AG04450 (cell line): ENCODE measurements at regions not wholly inside any gene's neighbourhood (a gene's known extent, or its start where the extent isn't known, plus 50 kb on each side); places are given as distances from the start of the nearest gene placed in this dataset.
A peak's percentile ranks its signal among the peaks of the same experiment; 100 is the strongest.

Experiments
- CTCF ChIA-PET: fragments of 300-600, 350-600 bp; formaldehyde crosslinking; extraction: SDS; loops from one replicate; lab custom pipeline; 2022; ENCODE audit warnings: antibody characterized with exemption, inconsistent platforms; lab: Charles Lee
- POLR2A ChIA-PET: fragments of 350-600 bp; formaldehyde crosslinking; extraction: SDS; loops from one replicate; lab custom pipeline; 2021; ENCODE audit warnings: antibody characterized with exemption, inconsistent platforms; lab: Yijun Ruan, JAX
- DNase-seq: peaks from one replicate; pipeline ENCODE4 v3.0.0-alpha.2; 2011; ENCODE audit warnings: low read depth, low spot score
- H3K27ac ChIP-seq: one replicate; pipeline ENCODE4 v1.5.1; 2012; ENCODE audit warnings: low read depth, low read length, control low read depth
- H3K27me3 ChIP-seq: one replicate; pipeline ENCODE4 v1.6.0; 2012; ENCODE audit warnings: low read length; ENCODE audit not compliant: control insufficient read depth, insufficient read depth
- H3K4me3 ChIP-seq: 2 replicates; pipeline ENCODE4 v1.5.1; 2011; ENCODE audit warnings: mild to moderate bottlenecking, low read depth, low read length, control low read depth
- H3K9me3 ChIP-seq: 2 replicates; pipeline ENCODE4 v1.5.1; 2012; ENCODE audit warnings: low read length; ENCODE audit not compliant: control insufficient read depth, insufficient read depth
- TF ChIP-seq, protein P1 (sequence below): IDR thresholded peaks from 2 replicates; pipeline ENCODE4 v1.5.1; 2011; ENCODE audit warnings: low read depth, low read length, control low read depth, inconsistent platforms

DNA sequence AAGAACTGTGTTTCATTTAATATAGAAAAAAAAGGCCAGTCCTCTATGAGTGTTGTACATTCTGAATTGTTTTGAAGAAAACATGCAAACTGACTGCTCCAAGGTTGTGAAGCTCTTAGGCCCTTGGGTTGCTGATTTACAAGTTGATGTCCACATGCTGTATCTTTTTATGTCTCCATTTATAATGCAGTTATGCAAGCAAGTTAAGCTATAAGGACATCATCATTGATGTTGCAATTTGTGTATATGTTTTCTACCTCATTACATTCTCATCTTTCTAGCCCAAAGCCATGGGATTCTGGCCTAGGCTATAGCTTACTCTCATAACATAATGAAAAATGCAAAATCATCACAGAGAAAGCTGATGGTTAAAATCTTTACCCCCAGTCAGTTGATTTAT, 245.7 kb upstream of the AGTR1 start:
- no peaks in the 10 kb centered on the region for H3K27me3 ChIP-seq
- no peak overlapping the region for H3K27ac ChIP-seq
- TF ChIP-seq, protein P1, sequence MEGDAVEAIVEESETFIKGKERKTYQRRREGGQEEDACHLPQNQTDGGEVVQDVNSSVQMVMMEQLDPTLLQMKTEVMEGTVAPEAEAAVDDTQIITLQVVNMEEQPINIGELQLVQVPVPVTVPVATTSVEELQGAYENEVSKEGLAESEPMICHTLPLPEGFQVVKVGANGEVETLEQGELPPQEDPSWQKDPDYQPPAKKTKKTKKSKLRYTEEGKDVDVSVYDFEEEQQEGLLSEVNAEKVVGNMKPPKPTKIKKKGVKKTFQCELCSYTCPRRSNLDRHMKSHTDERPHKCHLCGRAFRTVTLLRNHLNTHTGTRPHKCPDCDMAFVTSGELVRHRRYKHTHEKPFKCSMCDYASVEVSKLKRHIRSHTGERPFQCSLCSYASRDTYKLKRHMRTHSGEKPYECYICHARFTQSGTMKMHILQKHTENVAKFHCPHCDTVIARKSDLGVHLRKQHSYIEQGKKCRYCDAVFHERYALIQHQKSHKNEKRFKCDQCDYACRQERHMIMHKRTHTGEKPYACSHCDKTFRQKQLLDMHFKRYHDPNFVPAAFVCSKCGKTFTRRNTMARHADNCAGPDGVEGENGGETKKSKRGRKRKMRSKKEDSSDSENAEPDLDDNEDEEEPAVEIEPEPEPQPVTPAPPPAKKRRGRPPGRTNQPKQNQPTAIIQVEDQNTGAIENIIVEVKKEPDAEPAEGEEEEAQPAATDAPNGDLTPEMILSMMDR, result no peak
- H3K9me3 ChIP-seq, result no peaks in the 10 kb centered on the region
- POLR2A ChIA-PET, result no interaction called here
- H3K4me3 ChIP-seq, result no peak overlapping the region
- no peak for DNase-seq
- CTCF ChIA-PET, result no interaction called here

DNA sequence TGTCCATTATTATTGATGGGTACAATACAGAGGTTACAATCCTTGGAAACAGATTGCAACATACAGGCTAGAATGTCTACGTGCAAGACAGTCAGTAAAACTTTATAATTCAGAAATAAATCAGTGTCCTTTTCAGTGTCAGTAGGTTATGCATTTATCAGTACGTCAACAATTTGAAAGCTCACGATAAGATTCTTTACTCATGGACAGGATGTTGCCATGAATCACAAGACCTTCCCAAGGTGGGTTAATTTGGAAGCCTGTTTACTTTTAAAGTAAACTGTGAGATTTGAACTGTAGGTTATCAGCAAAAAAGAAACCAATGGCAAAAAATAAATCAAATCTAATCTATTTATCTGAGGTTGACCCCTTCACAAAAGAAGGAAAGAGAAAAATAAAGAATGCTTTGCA, 243.9 kb upstream of the AGTR1 start:
- CTCF ChIA-PET, result no interaction called here

DNA sequence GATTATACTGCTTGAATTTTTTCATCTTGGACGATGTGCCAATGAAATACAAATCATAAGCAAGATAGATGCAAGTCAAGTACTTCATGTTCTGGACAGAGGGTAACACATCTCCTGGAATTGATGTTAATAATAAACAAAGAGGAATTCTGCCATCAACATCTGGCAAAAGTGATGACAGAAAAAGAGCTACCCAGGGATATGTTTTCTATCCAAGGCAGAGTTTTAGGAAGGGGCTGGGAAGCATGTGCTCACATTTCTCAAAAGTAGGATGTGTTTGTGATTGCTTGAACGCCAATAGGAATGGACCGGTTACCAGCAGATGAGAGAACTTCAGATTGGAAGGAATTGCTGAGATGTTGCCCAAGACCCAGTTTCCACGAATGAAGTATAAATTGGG, 242.6 kb upstream of the AGTR1 start:
- POLR2A ChIA-PET, result no interaction called here
- no peaks in the 10 kb centered on the region for H3K27me3 ChIP-seq
- no peak overlapping the region for H3K27ac ChIP-seq
- CTCF ChIA-PET, result no interaction called here
- TF ChIP-seq, protein P1, result no peak
- no peak overlapping the region for H3K4me3 ChIP-seq
- no peak for DNase-seq
- H3K9me3 ChIP-seq, result no peaks in the 10 kb centered on the region

More for the DNA sequence above, 243.9 kb upstream of the AGTR1 start:
- Histone ChIP-seq H3K9me3 (no peaks in the 10 kb centered on the region), H3K27me3 (no peaks in the 10 kb centered on the region), H3K27ac (no peak overlapping the region), H3K4me3 (no peak overlapping the region)
- POLR2A ChIA-PET, result no interaction called here
- TF ChIP-seq, protein P1, result no peak
- DNase-seq, result no peak

DNA sequence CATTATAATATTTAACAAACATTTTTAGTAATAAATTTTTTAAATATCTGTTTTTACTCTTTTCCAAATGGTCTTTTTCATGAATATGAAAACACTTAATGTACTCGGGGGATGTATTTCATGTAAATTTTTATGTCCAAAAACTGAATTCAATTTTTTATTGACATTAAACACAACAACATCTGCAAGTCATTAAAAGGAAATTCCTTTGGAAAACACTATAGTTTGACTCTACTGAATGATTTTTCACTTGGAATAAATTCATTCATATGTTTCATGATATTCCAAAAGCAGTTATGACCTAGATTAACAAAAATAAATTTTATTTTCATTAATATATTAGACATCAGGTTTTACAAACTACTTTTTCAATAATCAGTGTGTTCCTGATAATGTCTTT, 239.8 kb upstream of the AGTR1 start:
- no peak for DNase-seq

DNA sequence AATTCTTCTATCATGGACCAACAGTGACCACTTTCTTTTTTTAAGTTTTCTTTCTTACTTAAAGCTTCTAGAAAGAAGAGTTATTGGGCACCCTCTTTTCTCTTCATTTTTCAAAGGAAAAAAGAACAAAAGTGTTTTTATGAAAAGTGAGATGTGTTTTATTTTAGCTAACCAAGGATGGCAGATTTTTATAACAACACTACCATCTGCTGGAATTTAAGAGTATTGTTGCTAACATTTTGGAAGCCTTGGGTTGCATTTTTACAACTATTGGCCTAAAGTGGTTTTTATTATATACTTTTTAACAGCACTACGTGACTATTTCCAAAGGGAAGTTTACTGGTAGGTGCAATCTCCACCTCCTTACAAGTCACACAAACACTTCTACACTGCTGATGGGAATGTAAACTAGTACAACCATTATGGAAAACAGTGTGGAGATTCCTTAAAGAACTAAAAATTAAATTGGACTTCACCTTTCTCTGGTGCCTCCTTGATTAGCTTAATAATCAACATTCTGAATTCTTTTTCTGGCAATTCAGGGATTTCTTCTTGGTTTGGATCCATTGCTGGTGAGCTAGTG, 237.7 kb upstream of the AGTR1 start:
- TF ChIP-seq, protein P1, result peak; percentile 41
- Histone ChIP-seq H3K27ac (no peak overlapping the region), H3K27me3 (no peaks in the 10 kb centered on the region), H3K4me3 (no peak overlapping the region), H3K9me3 (no peaks in the 10 kb centered on the region)
- no peak for DNase-seq
- POLR2A ChIA-PET, result no interaction called here
- CTCF ChIA-PET, result interaction anchor here (0.6 to 1.3 kb wide), 4 partner anchors 42 to 151 kb away, joined by 3 to 4 read pairs (median 3); no protein-coding TSS in a partner anchor

More for the DNA sequence above, 239.8 kb upstream of the AGTR1 start:
- CTCF ChIA-PET, result no interaction called here
- Histone ChIP-seq H3K4me3 (no peak overlapping the region), H3K27ac (no peak overlapping the region), H3K27me3 (no peaks in the 10 kb centered on the region), H3K9me3 (no peaks in the 10 kb centered on the region)
- POLR2A ChIA-PET, result no interaction called here
- TF ChIP-seq, protein P1, result no peak
